GM12878 (cell line): ENCODE measurements at regions not wholly inside any gene's neighbourhood (a gene's known extent, or its start where the extent isn't known, plus 50 kb on each side); places are given as distances from the start of the nearest gene placed in this dataset.

Source experiments
- CREB1 ChIP-seq: IDR thresholded peaks from 2 replicates; pipeline ENCODE4 v1.6.1; 2012; ENCODE audit warnings: low read depth, mild to moderate bottlenecking, inconsistent platforms
- MLLT1 ChIP-seq: fragments of 450-650 bp; IDR thresholded peaks from 2 replicates; pipeline ENCODE4 v1.6.1; 2016; ENCODE audit warnings: mild to moderate bottlenecking
- NFYB ChIP-seq: IDR thresholded peaks from 2 replicates; pipeline ENCODE4 v1.6.1; 2011; ENCODE audit warnings: low read depth, mild to moderate bottlenecking, low read length, improper control_type of control experiment, moderate library complexity; ENCODE audit not compliant: insufficient read depth
- NKRF ChIP-seq: fragments of 450-650 bp; conservative IDR thresholded peaks from 2 replicates; pipeline ENCODE4 v1.6.1; 2017; ENCODE audit warnings: mild to moderate bottlenecking, moderate library complexity
- POLR2AphosphoS2 ChIP-seq: IDR thresholded peaks from 2 replicates; pipeline ENCODE4 v1.6.1; 2011; ENCODE audit warnings: low read depth, mild to moderate bottlenecking, low read length, improper control_type of control experiment, moderate library complexity
- RELA ChIP-seq: fragments of 450-650 bp; IDR thresholded peaks from 2 replicates; pipeline ENCODE4 v1.8.0; 2014; ENCODE audit warnings: borderline replicate concordance; ENCODE audit not compliant: partially characterized antibody
- RFX5 ChIP-seq: IDR thresholded peaks from 2 replicates; pipeline ENCODE4 v1.6.1; 2011; ENCODE audit warnings: low read depth, low read length, improper control_type of control experiment
- SPI1 ChIP-seq: IDR thresholded peaks from 2 replicates; pipeline ENCODE4 v1.6.1; 2011; ENCODE audit warnings: low read depth, mild to moderate bottlenecking, low read length, moderate library complexity, borderline replicate concordance; ENCODE audit not compliant: insufficient read depth
- SUPT20H ChIP-seq: IDR thresholded peaks from 2 replicates; pipeline ENCODE4 v1.6.1; 2011; ENCODE audit warnings: low read depth, mild to moderate bottlenecking, low read length, moderate library complexity, borderline replicate concordance; ENCODE audit not compliant: control insufficient read depth
- TCF3 ChIP-seq: IDR thresholded peaks from 2 replicates; pipeline ENCODE4 v1.6.1; 2012; ENCODE audit warnings: low read depth, mild to moderate bottlenecking, low read length, borderline replicate concordance; ENCODE audit not compliant: insufficient read depth
- ZNF622 ChIP-seq: fragments of 450-650 bp; IDR thresholded peaks from 2 replicates; pipeline ENCODE4 v1.6.1; 2017; ENCODE audit warnings: mild to moderate bottlenecking, inconsistent platforms

GRCh38 chr5:121516997-121517396, 334.7 kb upstream of the FTMT start (continued):
- TF ChIP-seq NKRF, result no peak
- TF ChIP-seq CREB1, result no peak
- TF ChIP-seq RFX5, result no peak
- no peak for TF ChIP-seq NFYB
- TF ChIP-seq MLLT1, result no peak
- no peak for TF ChIP-seq TCF3
- no peak for TF ChIP-seq RELA
- TF ChIP-seq SUPT20H, result no peak
- TF ChIP-seq POLR2AphosphoS2, result no peak
- TF ChIP-seq SPI1, result no peak
- TF ChIP-seq ZNF622, result no peak
